ACC112 (cell line): ENCODE measurements at regions not wholly inside any gene's neighbourhood (a gene's known extent, or its start where the extent isn't known, plus 50 kb on each side); places are given as distances from the start of the nearest gene placed in this dataset.

ENCODE experiments used
- H2AFZ ChIP-seq: fragments of 200-600 bp; sonication (generic); one replicate; pipeline ENCODE4 v1.6.0; 2017; ENCODE audit warnings: antibody characterized with exemption, low read length; ENCODE audit not compliant: unreplicated experiment
- H3K27ac ChIP-seq: fragments of 200-600 bp; sonication (generic); 2 replicates; pipeline ENCODE4 v1.5.1; 2014; ENCODE audit warnings: low read depth, mild to moderate bottlenecking, antibody characterized with exemption, low read length, moderate library complexity
- H3K27me3 ChIP-seq: fragments of 200-600 bp; sonication (generic); 2 replicates; pipeline ENCODE4 v1.6.1; 2014; ENCODE audit warnings: mild to moderate bottlenecking, antibody characterized with exemption, low read length, moderate library complexity, mixed read lengths; ENCODE audit not compliant: insufficient read depth
- H3K36me3 ChIP-seq: fragments of 200-600 bp; sonication (generic); 2 replicates; pipeline ENCODE4 v1.6.1; 2016; ENCODE audit warnings: mild to moderate bottlenecking, antibody characterized with exemption, low read length, moderate library complexity, mixed read lengths; ENCODE audit not compliant: insufficient read depth
- H3K4me1 ChIP-seq: fragments of 200-600 bp; sonication (generic); one replicate; pipeline ENCODE4 v1.6.1; 2016; ENCODE audit warnings: low read length, mixed read lengths; ENCODE audit not compliant: insufficient read depth, unreplicated experiment, control insufficient read depth
- H3K4me3 ChIP-seq: fragments of 200-600 bp; sonication (generic); 2 replicates; pipeline ENCODE4 v1.5.1; 2014; ENCODE audit warnings: mild to moderate bottlenecking, low read depth, low read length
- H3K79me2 ChIP-seq: fragments of 200-600 bp; sonication (generic); one replicate; pipeline ENCODE4 v1.6.0; 2016; ENCODE audit warnings: low read length; ENCODE audit not compliant: control insufficient read depth, unreplicated experiment, insufficient read depth

DNA sequence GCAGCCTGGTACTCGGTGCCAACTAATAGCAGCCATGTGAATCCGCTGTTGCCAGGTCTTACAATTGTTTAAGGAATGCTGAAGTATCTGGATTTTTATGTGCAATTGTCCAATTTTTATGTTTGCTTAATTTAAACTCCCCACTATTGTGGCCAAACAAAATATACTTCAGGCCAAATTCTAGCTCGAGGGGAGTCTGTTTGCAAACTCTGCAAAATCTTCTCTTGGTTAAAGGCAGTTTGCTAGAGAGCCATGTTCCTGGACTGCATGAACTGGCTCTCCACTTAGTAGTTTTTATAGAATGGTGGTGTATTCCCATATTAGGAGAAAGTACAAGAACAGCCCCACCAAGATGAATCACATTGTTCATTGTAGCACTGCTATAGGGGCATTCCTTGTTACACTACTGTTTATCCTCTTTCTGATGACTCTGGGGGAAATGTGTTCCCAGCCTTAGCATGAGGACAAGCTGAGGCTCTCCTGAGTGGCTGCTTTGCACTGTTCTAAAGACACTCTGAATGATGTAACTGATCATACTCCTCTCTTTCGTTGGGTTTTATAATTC lies 178.0 kb upstream of the GLI3 start:
- Histone ChIP-seq H2AFZ (no peak overlapping the region), H3K4me3 (no peak overlapping the region), H3K27me3 (no peaks in the 10 kb centered on the region), H3K36me3 (no peaks in the 10 kb centered on the region), H3K27ac (no peak overlapping the region), H3K4me1 (peaks cover 5% of the 10 kb centered on the region), H3K79me2 (no peaks in the 10 kb centered on the region)

DNA sequence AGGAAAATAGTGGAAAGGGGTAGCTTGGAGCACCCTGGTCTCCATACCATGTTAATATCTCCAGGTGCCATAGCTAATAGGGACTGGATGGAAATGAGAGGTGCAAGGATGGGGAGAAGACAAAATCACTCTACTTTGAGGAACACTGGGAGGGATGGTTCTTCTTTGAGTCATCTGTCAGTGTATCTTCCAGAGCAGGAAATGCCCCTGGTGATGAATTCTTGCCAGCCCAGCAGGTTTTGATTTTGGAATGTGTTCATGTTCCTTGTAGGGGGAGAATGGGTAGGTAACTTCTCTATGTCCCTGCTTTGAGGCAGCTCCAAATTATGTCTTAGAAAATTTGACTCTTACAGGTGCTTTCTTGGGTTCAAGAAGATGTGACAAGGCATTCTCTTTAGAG lies 177.0 kb upstream of the GLI3 start:
- Histone ChIP-seq H3K4me1 (peaks cover 5% of the 10 kb centered on the region), H3K27me3 (no peaks in the 10 kb centered on the region), H3K4me3 (no peak overlapping the region), H2AFZ (no peak overlapping the region), H3K79me2 (no peaks in the 10 kb centered on the region), H3K36me3 (no peaks in the 10 kb centered on the region), H3K27ac (no peak overlapping the region)

DNA sequence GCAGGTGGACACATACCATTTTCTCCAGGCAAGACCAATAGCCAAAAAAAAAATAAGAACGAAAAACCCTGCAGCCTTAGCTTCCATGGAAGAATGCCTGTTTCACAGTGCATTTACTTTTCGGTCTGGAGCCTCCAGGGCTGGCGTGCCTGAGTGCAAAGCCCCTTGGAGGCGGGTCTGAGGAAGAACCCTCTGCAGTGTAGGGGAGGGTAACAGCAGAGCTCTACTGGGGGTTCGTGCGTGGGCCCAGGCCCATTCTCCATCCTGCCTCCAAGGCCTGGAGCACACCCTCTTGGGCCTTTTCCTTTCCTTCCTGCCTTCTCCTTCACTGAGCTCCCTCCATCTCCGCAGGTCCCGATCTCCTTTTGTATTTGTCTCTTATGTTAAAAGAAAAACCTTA lies 172.3 kb upstream of the GLI3 start:
- Histone ChIP-seq H3K4me1 (peaks cover 5% of the 10 kb centered on the region), H3K27ac (no peak overlapping the region), H3K79me2 (no peaks in the 10 kb centered on the region), H3K27me3 (no peaks in the 10 kb centered on the region), H2AFZ (no peak overlapping the region), H3K4me3 (no peak overlapping the region), H3K36me3 (no peaks in the 10 kb centered on the region)

DNA sequence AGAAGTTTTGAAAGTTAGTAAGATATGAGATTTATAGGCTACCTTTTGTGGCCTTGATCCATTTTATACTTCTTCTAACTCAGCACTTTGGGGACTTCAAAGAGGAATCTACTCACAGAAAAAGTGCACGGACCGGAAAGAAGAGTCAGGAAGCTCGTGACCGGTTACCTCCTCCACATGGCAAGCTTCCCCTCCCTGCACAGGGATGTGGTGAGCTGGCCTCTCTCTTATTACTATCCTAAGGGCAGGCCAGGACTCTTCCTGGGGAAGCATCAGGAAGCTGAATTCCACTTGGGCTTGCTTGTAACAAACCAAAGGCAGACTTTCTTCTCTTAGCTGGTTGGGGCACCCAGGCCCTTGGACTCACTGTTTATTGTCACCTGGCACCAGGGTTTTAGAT lies 170.8 kb upstream of the GLI3 start:
- Histone ChIP-seq H3K27me3 (no peaks in the 10 kb centered on the region), H3K4me1 (no peaks in the 10 kb centered on the region), H3K36me3 (no peaks in the 10 kb centered on the region), H2AFZ (no peak overlapping the region), H3K79me2 (no peaks in the 10 kb centered on the region), H3K27ac (no peak overlapping the region), H3K4me3 (no peak overlapping the region)

DNA sequence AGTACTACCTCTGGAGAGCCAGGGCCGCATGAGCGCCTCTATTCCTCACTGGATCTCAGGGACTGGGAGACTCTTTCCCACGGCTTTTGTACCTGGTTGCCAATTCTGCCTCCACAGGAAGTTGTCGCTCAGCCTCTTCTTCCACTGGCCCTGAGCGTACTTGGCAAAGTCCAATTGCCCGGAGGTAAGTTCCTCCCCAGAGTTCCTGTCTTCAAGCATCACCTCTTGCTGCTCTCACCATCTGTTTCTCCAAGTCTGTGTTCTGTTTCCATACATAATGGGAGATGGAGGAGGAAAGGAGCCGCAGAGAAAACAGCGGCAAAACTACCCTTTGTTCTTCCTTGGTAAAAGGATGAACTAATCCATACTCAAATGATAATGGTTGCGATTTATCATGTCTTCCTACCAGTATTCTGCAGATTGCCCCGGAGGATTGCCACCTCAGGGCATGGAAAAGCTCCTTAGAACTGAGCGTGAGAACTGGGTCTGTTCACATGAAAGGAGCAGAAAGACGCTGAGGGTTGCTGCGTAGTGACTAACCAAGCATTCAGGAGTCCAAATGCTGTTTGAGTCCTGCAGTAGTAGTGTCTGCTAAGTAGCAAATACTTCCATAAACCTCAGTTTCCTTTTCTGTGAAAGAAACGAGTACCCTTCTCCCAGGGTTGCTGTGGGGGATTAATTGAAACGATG lies 170.2 kb upstream of the GLI3 start:
- no peaks in the 10 kb centered on the region for H3K27me3 ChIP-seq
- no peaks in the 10 kb centered on the region for H3K4me1 ChIP-seq
- no peak overlapping the region for H3K4me3 ChIP-seq
- no peak overlapping the region for H2AFZ ChIP-seq
- no peak overlapping the region for H3K27ac ChIP-seq
- no peaks in the 10 kb centered on the region for H3K36me3 ChIP-seq
- no peaks in the 10 kb centered on the region for H3K79me2 ChIP-seq

DNA sequence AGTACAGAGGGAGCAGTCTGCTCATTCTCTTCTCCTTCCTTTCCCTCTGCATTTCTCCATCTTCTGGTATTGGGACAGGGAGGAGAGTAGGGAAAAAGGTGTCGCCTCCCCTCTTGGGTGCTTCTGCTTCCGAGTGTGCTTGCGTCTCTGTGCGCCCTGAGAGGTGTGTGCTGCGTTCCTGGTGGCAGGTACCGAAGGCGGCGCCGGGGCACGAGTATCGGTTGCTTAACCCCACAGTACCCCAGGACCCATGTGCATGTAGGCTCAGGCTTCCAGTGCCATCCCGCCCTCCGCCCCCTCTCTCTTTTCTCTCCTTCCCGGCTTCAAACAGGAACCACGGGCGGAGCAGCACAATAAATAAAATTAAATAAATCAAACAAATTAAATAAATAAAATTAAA lies 169.3 kb upstream of the GLI3 start:
- Histone ChIP-seq H3K27ac (no peak overlapping the region), H3K4me1 (no peaks in the 10 kb centered on the region), H3K27me3 (no peaks in the 10 kb centered on the region), H2AFZ (no peak overlapping the region), H3K79me2 (no peaks in the 10 kb centered on the region), H3K36me3 (no peaks in the 10 kb centered on the region), H3K4me3 (no peak overlapping the region)

DNA sequence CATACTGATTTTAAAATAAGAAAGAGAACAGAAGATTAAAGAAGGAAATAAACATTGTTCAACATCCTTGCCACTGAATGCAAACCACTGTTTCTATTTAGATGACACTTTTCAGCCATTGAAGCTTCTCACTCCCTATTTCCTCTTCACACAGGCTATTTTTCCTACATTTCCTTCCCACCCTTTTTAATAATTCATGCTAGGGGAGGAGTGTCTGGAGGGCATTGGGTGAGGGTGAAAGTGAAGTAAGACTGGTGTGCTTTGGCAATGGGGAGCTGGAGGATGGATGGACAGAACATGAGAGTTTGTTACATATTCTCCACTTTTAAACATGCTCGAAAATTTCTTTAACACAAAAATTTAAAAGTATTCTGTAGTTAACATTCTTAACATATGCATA lies 168.8 kb upstream of the GLI3 start:
- no peak overlapping the region for H3K4me3 ChIP-seq
- no peak overlapping the region for H3K27ac ChIP-seq
- no peaks in the 10 kb centered on the region for H3K27me3 ChIP-seq

DNA sequence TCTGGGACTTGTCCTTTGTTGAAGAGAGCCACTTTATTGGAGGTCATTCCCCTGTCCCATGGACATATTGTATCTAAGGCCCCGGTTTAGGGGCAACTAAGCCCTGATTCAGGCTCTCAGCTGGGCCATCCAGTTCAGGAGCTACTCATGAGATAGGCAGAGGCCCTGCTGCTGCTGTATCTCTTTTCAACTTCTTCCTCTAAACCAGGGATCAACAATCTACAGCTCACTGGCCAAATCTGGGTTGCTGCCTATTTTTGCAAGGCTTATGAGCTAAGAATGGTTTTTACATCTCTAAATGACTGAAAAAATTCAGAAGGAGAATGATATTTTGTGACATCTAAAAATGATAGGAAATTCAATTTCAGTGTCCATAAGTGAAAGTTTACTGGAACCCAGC lies 166.8 kb upstream of the GLI3 start:
- H3K36me3 ChIP-seq: no peaks in the 10 kb centered on the region
- no peaks in the 10 kb centered on the region for H3K79me2 ChIP-seq
- H3K4me1 ChIP-seq: no peaks in the 10 kb centered on the region
- no peak overlapping the region for H3K27ac ChIP-seq
- no peak overlapping the region for H2AFZ ChIP-seq
- no peak overlapping the region for H3K4me3 ChIP-seq
- no peaks in the 10 kb centered on the region for H3K27me3 ChIP-seq

More for the DNA sequence above, 168.8 kb upstream of the GLI3 start:
- no peaks in the 10 kb centered on the region for H3K4me1 ChIP-seq
- no peak overlapping the region for H2AFZ ChIP-seq
- no peaks in the 10 kb centered on the region for H3K79me2 ChIP-seq
- no peaks in the 10 kb centered on the region for H3K36me3 ChIP-seq

DNA sequence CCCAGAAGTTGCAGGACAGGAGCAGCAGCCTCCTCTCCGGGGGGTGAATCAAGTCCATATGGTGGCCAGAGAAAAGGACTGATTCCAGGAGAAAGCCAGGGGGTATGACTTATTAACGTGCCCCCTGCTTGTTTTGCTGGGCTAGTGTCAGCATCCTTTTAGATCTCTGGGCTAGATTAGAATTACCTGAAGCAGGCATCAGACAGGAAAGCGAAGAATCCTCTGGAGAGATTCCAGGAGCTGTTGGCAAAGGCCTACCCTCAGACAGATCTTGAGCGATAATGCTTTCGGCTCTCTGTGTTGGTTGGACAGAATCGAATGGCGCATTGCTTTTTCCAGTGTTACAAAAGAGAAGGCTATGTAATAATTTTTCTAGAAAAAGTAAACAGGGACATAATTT lies 164.0 kb upstream of the GLI3 start:
- Histone ChIP-seq H3K79me2 (no peaks in the 10 kb centered on the region), H3K4me1 (no peaks in the 10 kb centered on the region), H3K36me3 (no peaks in the 10 kb centered on the region), H3K27me3 (no peaks in the 10 kb centered on the region), H3K27ac (no peak overlapping the region), H3K4me3 (no peak overlapping the region), H2AFZ (no peak overlapping the region)

DNA sequence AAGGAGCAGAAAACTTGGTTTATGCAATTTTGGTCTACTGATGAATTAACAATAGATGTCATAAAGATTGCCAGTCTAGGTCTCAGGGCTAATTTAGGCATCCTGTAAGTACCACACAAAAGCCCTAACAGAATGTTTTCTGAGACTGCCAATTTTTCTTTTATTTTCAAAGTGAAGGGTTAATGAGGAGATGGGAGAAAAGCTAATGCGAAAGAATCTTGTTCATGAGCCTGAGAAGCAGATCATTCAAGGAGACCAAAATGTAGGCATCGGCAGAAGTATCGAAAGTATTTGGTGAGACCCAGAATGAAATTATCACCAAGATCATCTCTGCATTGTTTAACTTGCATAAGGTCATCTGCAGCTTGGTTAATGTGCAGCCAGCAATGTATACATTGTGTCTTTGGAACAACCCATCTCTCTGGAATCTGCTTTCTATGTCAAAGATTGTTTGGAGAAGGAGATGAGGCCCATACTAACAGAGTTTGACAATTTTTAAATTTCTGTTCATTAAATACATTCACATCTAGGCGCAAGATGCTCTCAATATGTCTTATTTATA lies 163.3 kb upstream of the GLI3 start:
- H3K4me3 ChIP-seq: no peak overlapping the region
- no peaks in the 10 kb centered on the region for H3K79me2 ChIP-seq
- no peak overlapping the region for H3K27ac ChIP-seq
- H3K27me3 ChIP-seq: no peaks in the 10 kb centered on the region
- H3K4me1 ChIP-seq: no peaks in the 10 kb centered on the region
- no peak overlapping the region for H2AFZ ChIP-seq
- no peaks in the 10 kb centered on the region for H3K36me3 ChIP-seq

DNA sequence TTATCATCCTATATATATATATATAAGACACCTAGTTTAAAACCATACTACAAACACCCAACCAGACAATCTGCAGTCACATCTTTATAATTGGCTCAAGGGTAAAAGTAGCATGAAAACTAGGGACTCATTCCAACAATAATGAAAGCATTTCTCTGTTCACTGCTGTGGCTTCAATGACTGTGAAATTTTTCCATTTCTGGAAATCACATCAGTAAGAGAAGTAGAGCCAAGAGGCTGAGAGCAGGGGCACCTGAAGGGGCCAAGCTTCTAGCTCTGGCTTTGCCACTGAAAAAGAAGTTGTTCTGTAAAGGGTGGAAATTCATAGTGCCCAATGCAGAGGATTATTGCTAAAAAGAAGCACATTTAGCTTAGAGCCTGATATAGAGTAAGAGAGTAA lies 158.6 kb upstream of the GLI3 start:
- H3K4me3 ChIP-seq: no peak overlapping the region
- no peaks in the 10 kb centered on the region for H3K27me3 ChIP-seq
- H3K36me3 ChIP-seq: no peaks in the 10 kb centered on the region
- H3K79me2 ChIP-seq: no peaks in the 10 kb centered on the region
- H3K4me1 ChIP-seq: no peaks in the 10 kb centered on the region
- no peak overlapping the region for H2AFZ ChIP-seq
- H3K27ac ChIP-seq: no peak overlapping the region
